B cell (primary cell): ENCODE measurements at regions not wholly inside any gene's neighbourhood (a gene's known extent, or its start where the extent isn't known, plus 50 kb on each side); places are given as distances from the start of the nearest gene placed in this dataset.
"Not testable (repeated sequence)": the region's sequence is repeated elsewhere in the genome, so short reads cannot be mapped to it uniquely, and the experiment has no call there.

Experiments
- CTCF ChIP-seq: fragments of 200-600 bp; IDR thresholded peaks from one replicate; pipeline ENCODE4 v1.8.0; 2022; ENCODE audit warnings: antibody characterized with exemption, mild to moderate bottlenecking
- EZH2 ChIP-seq: IDR thresholded peaks from 2 replicates; pipeline ENCODE4 v1.6.1; 2012; ENCODE audit warnings: borderline replicate concordance, low read depth, mild to moderate bottlenecking, moderate library complexity, low read length; ENCODE audit not compliant: insufficient read depth, poor library complexity, severe bottlenecking

- not testable (repeated sequence) for TF ChIP-seq CTCF, EZH2
These were observed 79.6 kb downstream of the NPIPA7 start for GRCh38 chr16:16458579-16458978.
